Activated B cell treated with CpG ODN at 0.5 μM for 24 hours (primary cell): ENCODE measurements at regions not wholly inside any gene's neighbourhood (a gene's known extent, or its start where the extent isn't known, plus 50 kb on each side); places are given as distances from the start of the nearest gene placed in this dataset.

ENCODE experiments used
- ATAC-seq: fragments of 200-7000 bp; cut with Tn5 transposase; one replicate; pipeline ENCODE4 v1.10.0; 2021; ENCODE audit warnings: low read depth, mild to moderate bottlenecking, moderate library complexity
- CTCF ChIA-PET: fragments of 350-600 bp; sonication (Branson Sonifier 250); formaldehyde crosslinking; loops from one replicate; lab custom pipeline; 2021; ENCODE audit warnings: antibody characterized with exemption; lab: Charles Lee
- POLR2A ChIA-PET: fragments of 350-600 bp; sonication (Branson Sonifier 250); formaldehyde crosslinking; loops from one replicate; lab custom pipeline; 2021; ENCODE audit warnings: antibody characterized with exemption; lab: Charles Lee
- DNase-seq: peaks from one replicate; pipeline ENCODE4 v3.0.0; 2022
- H3K27ac Mint-ChIP-seq: one replicate; pipeline ENCODE4 v1.8.0; 2020; ENCODE audit warnings: mixed read lengths
- H3K27me3 Mint-ChIP-seq: one replicate; pipeline ENCODE4 v1.8.0; 2021; ENCODE audit warnings: mixed read lengths
- H3K36me3 Mint-ChIP-seq: one replicate; pipeline ENCODE4 v1.8.0; 2021; ENCODE audit warnings: low read depth, mixed read lengths
- H3K4me1 Mint-ChIP-seq: one replicate; pipeline ENCODE4 v1.8.0; 2021; ENCODE audit warnings: mixed read lengths
- H3K4me3 Mint-ChIP-seq: one replicate; pipeline ENCODE4 v1.8.0; 2020; ENCODE audit warnings: mild to moderate bottlenecking, mixed read lengths
- H3K9me3 Mint-ChIP-seq: one replicate; pipeline ENCODE4 v1.8.0; 2020; ENCODE audit warnings: mixed read lengths
- intact Hi-C: fragments of 100-400 bp; cut with micrococcal nuclease; formaldehyde crosslinking; loops from one replicate; pipeline ENCODE4 v1.15.1; 2024
- TF ChIP-seq, protein P1 (sequence below): fragments of 200-600 bp; IDR thresholded peaks from one replicate; pipeline ENCODE4 v1.8.0; 2022; ENCODE audit warnings: antibody characterized with exemption, mild to moderate bottlenecking

DNA sequence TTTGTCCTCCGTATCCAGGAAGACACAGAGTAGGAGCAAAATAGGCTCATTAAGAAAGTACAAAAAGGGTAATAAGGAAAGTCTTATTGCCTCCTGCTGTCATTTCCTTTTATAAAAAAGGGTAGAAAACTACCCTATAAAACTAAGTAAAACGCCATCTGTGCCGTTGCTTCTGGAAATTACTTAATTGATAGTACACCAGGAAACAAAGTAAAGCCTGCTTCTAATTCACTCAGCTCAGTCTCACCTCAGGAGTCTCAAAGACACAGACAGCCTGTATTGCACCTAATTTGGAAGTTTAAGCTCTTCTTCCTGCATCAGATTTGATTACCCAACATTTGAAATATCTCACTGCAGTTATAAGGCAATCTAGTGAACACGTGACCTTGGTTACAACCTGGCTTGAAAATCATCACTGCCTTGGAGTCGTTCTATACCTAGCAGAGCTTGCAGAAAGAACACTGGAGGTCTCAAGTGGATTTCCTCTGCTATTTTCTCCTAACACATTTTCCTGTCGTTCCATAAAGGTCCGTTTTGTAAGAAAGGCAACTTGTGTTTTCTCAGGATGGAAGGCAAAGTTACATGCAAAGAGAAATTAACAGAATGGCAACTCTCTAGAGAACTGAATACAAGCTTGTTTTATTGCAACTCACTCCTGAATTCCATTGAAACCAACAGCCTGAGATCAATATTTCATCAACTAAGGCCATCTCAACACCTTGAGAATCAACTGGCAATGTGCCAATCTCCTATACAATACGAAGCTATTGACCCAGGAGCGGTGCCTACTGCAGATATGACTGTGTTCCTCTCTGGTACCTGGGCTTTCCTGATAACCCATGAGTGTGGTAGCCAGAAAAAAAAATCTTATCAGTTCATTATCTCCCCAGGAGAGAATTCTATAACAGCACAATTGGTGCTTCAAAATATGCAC is 203.3 kb upstream of the LMCD1 start:
- DNase-seq (no peak), ATAC-seq (no peak)
- Mint-ChIP-seq H3K4me1 (no peaks in the 10 kb centered on the region), H3K9me3 (no peaks in the 10 kb centered on the region), H3K4me3 (no peak overlapping the region), H3K27me3 (no peaks in the 10 kb centered on the region), H3K27ac (no peak overlapping the region), H3K36me3 (no peaks in the 10 kb centered on the region)
- CTCF ChIA-PET = no interaction called here
- TF ChIP-seq, protein P1, sequence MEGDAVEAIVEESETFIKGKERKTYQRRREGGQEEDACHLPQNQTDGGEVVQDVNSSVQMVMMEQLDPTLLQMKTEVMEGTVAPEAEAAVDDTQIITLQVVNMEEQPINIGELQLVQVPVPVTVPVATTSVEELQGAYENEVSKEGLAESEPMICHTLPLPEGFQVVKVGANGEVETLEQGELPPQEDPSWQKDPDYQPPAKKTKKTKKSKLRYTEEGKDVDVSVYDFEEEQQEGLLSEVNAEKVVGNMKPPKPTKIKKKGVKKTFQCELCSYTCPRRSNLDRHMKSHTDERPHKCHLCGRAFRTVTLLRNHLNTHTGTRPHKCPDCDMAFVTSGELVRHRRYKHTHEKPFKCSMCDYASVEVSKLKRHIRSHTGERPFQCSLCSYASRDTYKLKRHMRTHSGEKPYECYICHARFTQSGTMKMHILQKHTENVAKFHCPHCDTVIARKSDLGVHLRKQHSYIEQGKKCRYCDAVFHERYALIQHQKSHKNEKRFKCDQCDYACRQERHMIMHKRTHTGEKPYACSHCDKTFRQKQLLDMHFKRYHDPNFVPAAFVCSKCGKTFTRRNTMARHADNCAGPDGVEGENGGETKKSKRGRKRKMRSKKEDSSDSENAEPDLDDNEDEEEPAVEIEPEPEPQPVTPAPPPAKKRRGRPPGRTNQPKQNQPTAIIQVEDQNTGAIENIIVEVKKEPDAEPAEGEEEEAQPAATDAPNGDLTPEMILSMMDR = no peak
- POLR2A ChIA-PET = no interaction called here
- intact Hi-C loops = no loop called here

DNA sequence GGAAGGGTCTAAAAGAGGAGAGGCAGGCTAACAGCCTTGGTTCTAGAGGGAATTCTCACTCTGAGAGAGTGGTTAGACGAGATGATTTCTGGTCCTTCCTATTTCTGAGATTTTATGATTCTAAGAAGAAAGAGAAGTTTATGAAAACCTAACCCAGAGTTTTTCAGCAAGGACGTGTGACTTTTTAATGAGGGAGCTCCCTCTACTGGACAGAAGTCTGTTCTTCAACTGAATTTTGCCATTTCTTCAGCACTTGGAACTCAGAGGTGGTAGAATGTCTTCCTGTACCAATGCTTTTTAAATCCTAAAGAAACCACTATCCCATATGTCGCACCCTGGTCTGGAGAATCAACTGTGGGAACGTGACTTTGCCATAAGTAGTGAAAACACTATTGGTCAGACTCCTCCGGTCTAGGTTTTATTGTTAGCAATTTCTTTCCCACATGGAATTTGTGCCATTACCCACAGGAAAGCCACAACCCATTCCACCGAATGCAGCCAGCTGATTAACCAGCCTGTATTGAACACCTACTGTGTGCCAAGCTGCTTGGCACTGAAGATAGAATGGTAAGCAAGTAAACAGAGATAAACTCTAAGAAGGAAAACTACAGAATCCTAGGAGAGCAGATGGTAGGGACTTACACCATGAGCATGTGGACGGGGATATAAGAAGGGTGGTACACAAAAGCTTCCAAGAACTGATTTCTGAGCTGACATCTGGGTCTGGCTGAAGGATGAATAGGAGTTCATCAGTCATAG is 199.5 kb upstream of the LMCD1 start:
- Mint-ChIP-seq H3K27ac (no peak overlapping the region), H3K4me3 (no peak overlapping the region), H3K9me3 (no peaks in the 10 kb centered on the region), H3K27me3 (no peaks in the 10 kb centered on the region), H3K4me1 (no peaks in the 10 kb centered on the region), H3K36me3 (no peaks in the 10 kb centered on the region)
- ChIA-PET CTCF (interaction anchor here (0.8 to 1.6 kb wide), 6 partner anchors 8 to 62 kb away, joined by 3 to 4 read pairs (median 3); no protein-coding TSS in a partner anchor), POLR2A (no interaction called here)
- TF ChIP-seq, protein P1 = no peak
- no peak for ATAC-seq
- intact Hi-C loops = no loop called here
- no peak for DNase-seq

DNA sequence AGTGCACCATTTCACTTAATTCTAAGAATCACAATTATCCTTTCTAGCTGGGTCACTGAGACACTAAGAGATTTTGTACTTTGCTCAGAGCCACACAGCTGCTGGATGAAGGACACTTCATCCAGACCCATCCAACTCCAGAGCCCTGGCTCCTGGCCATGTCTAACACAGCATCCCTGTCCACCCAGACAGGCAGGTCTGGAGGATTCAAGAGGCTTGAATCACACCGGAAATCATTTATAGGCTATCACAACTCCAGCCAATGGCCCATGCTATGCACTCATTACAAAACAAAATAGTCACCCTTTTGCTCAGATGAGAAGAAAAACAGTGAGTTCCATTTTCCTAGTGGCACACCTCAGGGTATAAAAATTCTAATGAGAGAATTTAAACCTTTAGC is 198.2 kb upstream of the LMCD1 start:
- Mint-ChIP-seq H3K36me3 (no peaks in the 10 kb centered on the region), H3K27ac (no peak overlapping the region), H3K27me3 (no peaks in the 10 kb centered on the region), H3K9me3 (peaks cover 4% of the 10 kb centered on the region), H3K4me1 (no peaks in the 10 kb centered on the region), H3K4me3 (no peak overlapping the region)
- no peak for DNase-seq
- CTCF ChIA-PET = interaction anchor here (0.7 to 1.6 kb wide), 3 partner anchors 12 to 21 kb away, joined by 3 read pairs; no protein-coding TSS in a partner anchor
- POLR2A ChIA-PET = no interaction called here
- TF ChIP-seq, protein P1 = no peak
- intact Hi-C loops = no loop called here
- ATAC-seq = no peak

DNA sequence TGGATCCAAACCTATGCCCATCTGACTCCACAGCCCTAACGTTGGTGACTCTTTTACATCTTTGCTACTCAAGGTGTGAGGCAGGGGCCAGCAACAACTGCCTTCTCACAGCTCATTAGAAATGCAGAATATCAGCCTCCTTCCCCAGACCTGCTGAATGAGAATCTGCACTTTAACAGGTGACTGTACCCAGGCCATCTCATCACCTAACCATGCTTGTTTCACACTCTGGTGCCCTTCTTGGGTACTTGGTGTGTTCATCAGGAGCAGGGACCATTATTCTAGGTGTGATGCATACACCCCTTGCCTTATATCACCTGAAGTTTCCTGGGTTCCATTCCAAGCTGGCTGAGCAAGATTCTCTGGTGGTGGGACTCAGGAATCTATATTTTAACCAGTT is 196.3 kb upstream of the LMCD1 start:
- H3K4me3 Mint-ChIP-seq = no peak overlapping the region
- ATAC-seq = no peak

More for the DNA sequence above, 196.3 kb upstream of the LMCD1 start:
- no peaks in the 10 kb centered on the region for H3K27me3 Mint-ChIP-seq
- no peaks in the 10 kb centered on the region for H3K36me3 Mint-ChIP-seq
- intact Hi-C loops = no loop called here
- no peaks in the 10 kb centered on the region for H3K4me1 Mint-ChIP-seq
- H3K27ac Mint-ChIP-seq = no peak overlapping the region
- ChIA-PET CTCF (no interaction called here), POLR2A (no interaction called here)
- TF ChIP-seq, protein P1 = no peak
- no peak for DNase-seq
- peaks cover 4% of the 10 kb centered on the region for H3K9me3 Mint-ChIP-seq
